ENCODE measurements at regions not wholly inside any gene's neighbourhood (a gene's known extent, or its start where the extent isn't known, plus 50 kb on each side); places are given as distances from the start of the nearest gene placed in this dataset.
"Not testable (repeated sequence)": the region's sequence is repeated elsewhere in the genome, so short reads cannot be mapped to it uniquely, and the experiment has no call there.

- Histone ChIP-seq H3K79me2 (ENCODE audit: insufficient read depth, low read depth) (no peaks in the 10 kb centered on the region), H3K4me1 (ENCODE audit: low read depth, poor library complexity, severe bottlenecking) (no peaks in the 10 kb centered on the region), H2AFZ (ENCODE audit: low read depth) (no peak overlapping the region), H3K36me3 (ENCODE audit: insufficient read depth) (no peaks in the 10 kb centered on the region), H3K27me3 (ENCODE audit: insufficient read depth, low read depth) (no peaks in the 10 kb centered on the region), H3K4me3 (IDR thresholded peaks at IDR 0.05; ENCODE audit: insufficient read depth, low read depth, low read length) (no peak overlapping the region), H3K9ac (no peak overlapping the region), H3K4me2 (no peak overlapping the region), H3K27ac (no peak overlapping the region), H4K20me1 (ENCODE audit: insufficient read depth) (no peaks in the 10 kb centered on the region)
- TF ChIP-seq CTCF (conservative IDR thresholded peaks at IDR 0.05; ENCODE audit: low read depth, low read length) = no peak
Measured at GRCh38 chr18:57941841-57942489, 102.1 kb upstream of the NEDD4L start.

- no peak overlapping the region for H3K27ac ChIP-seq
- no peaks in the 10 kb centered on the region for H3K36me3 ChIP-seq (ENCODE audit: insufficient read depth)
- no peak overlapping the region for H2AFZ ChIP-seq (ENCODE audit: low read depth)
- no peak overlapping the region for H3K9ac ChIP-seq
- no peaks in the 10 kb centered on the region for H3K4me1 ChIP-seq (ENCODE audit: low read depth, poor library complexity, severe bottlenecking)
- no peak overlapping the region for H3K4me3 ChIP-seq (IDR thresholded peaks at IDR 0.05; ENCODE audit: insufficient read depth, low read depth, low read length)
- no peaks in the 10 kb centered on the region for H3K79me2 ChIP-seq (ENCODE audit: insufficient read depth, low read depth)
- TF ChIP-seq CTCF (conservative IDR thresholded peaks at IDR 0.05; ENCODE audit: low read depth, low read length) = no peak
- no peak overlapping the region for H3K4me2 ChIP-seq
- H3K27me3 ChIP-seq (ENCODE audit: insufficient read depth, low read depth) = no peaks in the 10 kb centered on the region
- no peaks in the 10 kb centered on the region for H4K20me1 ChIP-seq (ENCODE audit: insufficient read depth)
Measured at GRCh38 chr18:57940166-57940660, 103.8 kb upstream of the NEDD4L start.

- H3K4me3 ChIP-seq (IDR thresholded peaks at IDR 0.05; ENCODE audit: insufficient read depth, low read depth, low read length); H3K36me3 ChIP-seq (ENCODE audit: insufficient read depth); H2AFZ ChIP-seq (ENCODE audit: low read depth); H3K9ac ChIP-seq; H3K27ac ChIP-seq; H3K4me2 ChIP-seq; H4K20me1 ChIP-seq (ENCODE audit: insufficient read depth); H3K27me3 ChIP-seq (ENCODE audit: insufficient read depth, low read depth); H3K79me2 ChIP-seq (ENCODE audit: insufficient read depth, low read depth): not testable (repeated sequence)
- H3K4me1 ChIP-seq (ENCODE audit: low read depth, poor library complexity, severe bottlenecking) = peaks cover 37% of the 10 kb centered on the region
Measured at GRCh38 chr18:57934375-57934774, 109.7 kb upstream of the NEDD4L start.

GRCh38 chr18:57931038-57931437 lies 113.0 kb upstream of the NEDD4L start:
- H2AFZ ChIP-seq (ENCODE audit: low read depth) = peak overlapping the region; percentile 38
- H3K9ac ChIP-seq = no peak overlapping the region; the same call in 1 of the 2 replicates
- TF ChIP-seq CTCF (conservative IDR thresholded peaks at IDR 0.05; ENCODE audit: low read depth, low read length) = no peak
- H3K27me3 ChIP-seq (ENCODE audit: insufficient read depth, low read depth) = no peaks in the 10 kb centered on the region
- no peaks in the 10 kb centered on the region for H3K36me3 ChIP-seq (ENCODE audit: insufficient read depth)
- H4K20me1 ChIP-seq (ENCODE audit: insufficient read depth) = no peaks in the 10 kb centered on the region
- peaks cover 40% of the 10 kb centered on the region for H3K4me1 ChIP-seq (ENCODE audit: low read depth, poor library complexity, severe bottlenecking)
- H3K4me3 ChIP-seq (IDR thresholded peaks at IDR 0.05; ENCODE audit: insufficient read depth, low read depth, low read length) = no peak overlapping the region
- no peaks in the 10 kb centered on the region for H3K79me2 ChIP-seq (ENCODE audit: insufficient read depth, low read depth)
- H3K4me2 ChIP-seq = peak overlapping the region; percentile 64
- peak overlapping the region; percentile 24 for H3K27ac ChIP-seq

- Histone ChIP-seq H3K79me2 (ENCODE audit: insufficient read depth, low read depth) (no peaks in the 10 kb centered on the region), H3K9ac (no peak overlapping the region; the same call in 1 of the 2 replicates), H3K27ac (peak overlapping the region; percentile 24)
Measured at GRCh38 chr18:57930476-57930875, 113.5 kb upstream of the NEDD4L start.

More at GRCh38 chr18:57930476-57930875, 113.5 kb upstream of the NEDD4L start:
- Histone ChIP-seq H3K4me2 (peak overlapping the region; percentile 64), H2AFZ (ENCODE audit: low read depth) (peak overlapping the region; percentile 38), H3K36me3 (ENCODE audit: insufficient read depth) (no peaks in the 10 kb centered on the region), H3K4me3 (IDR thresholded peaks at IDR 0.05; ENCODE audit: insufficient read depth, low read depth, low read length) (no peak overlapping the region), H3K27me3 (ENCODE audit: insufficient read depth, low read depth) (no peaks in the 10 kb centered on the region), H4K20me1 (ENCODE audit: insufficient read depth) (no peaks in the 10 kb centered on the region), H3K4me1 (ENCODE audit: low read depth, poor library complexity, severe bottlenecking) (peaks cover 45% of the 10 kb centered on the region)
- no peak for TF ChIP-seq CTCF (conservative IDR thresholded peaks at IDR 0.05; ENCODE audit: low read depth, low read length)

Data from KMS-11 (cell line).